HG03460 (cell line): ENCODE measurements at regions not wholly inside any gene's neighbourhood (a gene's known extent, or its start where the extent isn't known, plus 50 kb on each side); places are given as distances from the start of the nearest gene placed in this dataset.
"Not testable (repeated sequence)": the region's sequence is repeated elsewhere in the genome, so short reads cannot be mapped to it uniquely, and the experiment has no call there.

Experiments used
- ATAC-seq: cut with Tn5 transposase; IDR thresholded peaks from one replicate; pipeline ENCODE4 v1.9.1; 2021; ENCODE audit not compliant: unreplicated experiment

- peak; percentile 63 for ATAC-seq
Measured at GRCh38 chr15:77944002-77944867, 133.3 kb downstream of the TBC1D2B start.

DNA sequence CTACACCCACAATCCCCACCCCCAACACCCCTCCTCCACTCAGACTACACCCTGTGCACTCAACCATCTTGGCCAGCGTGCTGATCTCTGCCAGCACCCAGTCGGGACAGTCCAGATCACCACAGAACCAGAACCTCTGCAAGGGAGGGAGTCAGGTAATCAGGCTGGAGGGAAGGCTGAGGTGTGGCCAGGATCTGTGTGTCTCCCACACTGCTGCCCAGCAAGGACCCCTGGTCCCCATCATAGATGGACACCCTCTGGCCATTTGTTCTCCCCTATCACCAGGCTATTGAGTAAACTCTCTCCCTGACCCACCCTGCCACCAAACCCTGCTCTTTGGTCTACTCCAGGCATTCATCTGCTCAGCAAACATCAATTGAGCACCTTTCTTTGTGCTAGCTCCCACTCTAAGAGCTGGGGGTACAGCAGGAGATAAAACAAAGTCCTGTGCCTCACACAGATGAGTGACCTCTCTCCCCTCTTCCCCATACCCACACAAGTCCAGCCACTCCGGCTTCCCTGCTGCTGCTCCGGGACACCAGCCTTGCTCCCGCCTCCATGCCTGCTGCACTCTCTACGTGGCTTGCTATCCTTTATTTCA lies 134.8 kb downstream of the TBC1D2B start:
- ATAC-seq: no peak

- not testable (repeated sequence) for ATAC-seq
Measured at GRCh38 chr15:77941090-77941827, 136.3 kb downstream of the TBC1D2B start.

- no peak for ATAC-seq
Measured at GRCh38 chr15:77940381-77940947, 137.0 kb downstream of the TBC1D2B start.

- ATAC-seq: no peak
Measured at GRCh38 chr15:77939851-77940250, 137.7 kb downstream of the TBC1D2B start.

DNA sequence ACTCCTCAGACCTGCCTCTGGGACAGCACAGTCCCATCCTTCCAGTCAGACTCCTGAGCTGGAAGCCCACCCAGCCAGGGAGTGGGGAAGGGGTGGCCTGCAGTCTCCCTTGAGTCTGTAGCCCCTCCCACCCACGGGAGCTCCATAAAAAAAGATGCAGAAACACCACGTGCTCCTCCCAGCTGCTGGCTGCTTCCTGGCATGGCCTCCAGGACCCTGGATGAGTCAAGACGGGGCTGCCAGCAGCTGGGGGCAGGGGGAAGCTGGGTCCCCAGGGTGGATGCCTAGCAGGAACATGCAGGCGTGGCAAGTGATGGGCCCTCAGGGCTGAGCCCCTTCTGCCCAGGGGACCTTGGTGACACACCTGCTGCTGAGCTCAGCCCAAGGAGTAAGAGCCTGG lies 138.5 kb downstream of the TBC1D2B start:
- ATAC-seq: not testable (repeated sequence)

DNA sequence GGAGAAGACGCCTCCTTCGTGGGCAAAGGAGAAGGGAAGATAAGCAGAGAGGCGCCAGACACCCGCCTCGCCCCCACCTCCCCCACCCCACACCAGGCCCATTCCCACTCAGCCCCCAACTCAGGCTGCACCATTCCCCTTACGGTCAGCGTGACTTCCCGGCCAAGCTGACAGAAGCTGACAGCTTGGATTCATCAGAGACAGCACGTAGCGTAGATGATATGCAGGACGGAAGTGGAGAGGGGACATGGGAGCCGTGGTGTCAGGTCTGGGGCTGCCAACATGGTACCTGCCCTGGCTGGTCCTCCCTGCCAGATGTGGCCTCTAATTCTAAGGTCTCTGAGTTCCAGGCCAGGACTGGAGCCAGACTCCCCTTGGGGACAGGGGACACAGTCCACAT lies 139.0 kb downstream of the TBC1D2B start:
- ATAC-seq: not testable (repeated sequence)

- not testable (repeated sequence) for ATAC-seq
Measured at GRCh38 chr15:77936567-77936966, 140.9 kb downstream of the TBC1D2B start.

GRCh38 chr15:77934516-77934915 lies 143.0 kb downstream of the TBC1D2B start:
- not testable (repeated sequence) for ATAC-seq

GRCh38 chr15:77930907-77931306 lies 146.6 kb downstream of the TBC1D2B start:
- ATAC-seq: not testable (repeated sequence)

- ATAC-seq: not testable (repeated sequence)
Measured at GRCh38 chr15:77930490-77930889, 147.0 kb downstream of the TBC1D2B start.

GRCh38 chr15:77926789-77927188 lies 150.7 kb downstream of the TBC1D2B start:
- ATAC-seq: not testable (repeated sequence)

GRCh38 chr15:77926296-77926695 lies 151.2 kb downstream of the TBC1D2B start:
- not testable (repeated sequence) for ATAC-seq

GRCh38 chr15:77925101-77925500 lies 152.4 kb downstream of the TBC1D2B start:
- not testable (repeated sequence) for ATAC-seq

DNA sequence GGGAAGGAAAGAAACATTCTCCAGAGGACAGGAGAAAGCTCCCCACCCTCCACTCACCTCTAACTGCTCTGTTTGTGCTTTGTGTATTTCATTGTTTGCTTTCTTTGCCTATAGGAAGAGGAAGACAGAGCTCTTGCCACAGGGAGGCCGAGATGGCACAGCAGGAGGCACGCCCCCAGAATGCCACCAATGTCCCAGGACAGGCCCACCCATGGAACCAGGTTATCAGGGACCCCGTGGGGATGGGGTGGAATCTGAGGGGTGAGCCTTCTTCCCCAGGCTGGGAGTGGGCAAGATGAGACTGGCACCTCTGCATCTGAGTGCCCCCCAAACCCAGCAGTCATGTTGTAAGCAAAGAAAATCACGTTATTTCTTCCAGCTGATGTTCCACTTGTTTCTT lies 155.8 kb downstream of the TBC1D2B start:
- ATAC-seq: no peak

- ATAC-seq: not testable (repeated sequence)
Measured at GRCh38 chr15:77916966-77917635, 160.4 kb downstream of the TBC1D2B start.

- ATAC-seq: not testable (repeated sequence)
Measured at GRCh38 chr15:77915961-77916330, 161.6 kb downstream of the TBC1D2B start.

DNA sequence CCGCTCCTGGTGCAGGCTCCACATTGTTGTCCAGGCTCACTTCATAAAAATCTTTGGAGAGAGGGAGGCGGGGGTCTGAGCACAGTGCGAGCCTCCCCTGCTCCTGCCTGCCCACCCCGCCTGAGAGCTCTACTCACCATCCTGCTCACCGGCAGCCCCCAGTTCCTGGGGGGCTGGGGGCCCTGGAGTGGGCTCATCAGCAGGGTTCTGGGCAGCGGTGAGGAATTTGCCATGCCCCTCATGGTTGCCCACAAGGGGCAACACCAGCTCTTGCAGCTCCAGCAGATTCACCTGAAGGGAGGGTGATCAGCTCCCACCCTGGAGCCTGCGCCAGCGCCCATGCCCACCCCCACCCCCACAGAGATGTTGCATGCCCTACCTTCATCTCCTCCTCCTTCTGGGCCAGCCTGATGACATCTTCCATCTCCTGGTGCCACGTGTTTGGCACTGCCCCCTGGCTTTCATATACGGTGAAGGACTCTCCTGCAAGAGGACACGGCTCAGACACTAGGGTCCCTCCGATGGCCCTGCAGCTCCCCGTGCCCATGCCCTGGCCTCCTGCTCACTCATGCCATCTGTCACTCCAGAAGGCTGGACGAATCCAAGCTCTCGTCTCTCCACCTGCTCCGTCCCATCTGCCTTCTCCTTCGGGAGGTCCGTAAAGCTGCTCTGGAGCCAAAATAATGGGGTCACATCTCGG lies 162.1 kb downstream of the TBC1D2B start:
- no peak for ATAC-seq

- not testable (repeated sequence) for ATAC-seq
Measured at GRCh38 chr15:77914531-77914930, 163.0 kb downstream of the TBC1D2B start.
